ENCODE measurements at regions not wholly inside any gene's neighbourhood (a gene's known extent, or its start where the extent isn't known, plus 50 kb on each side); places are given as distances from the start of the nearest gene placed in this dataset.

DNA sequence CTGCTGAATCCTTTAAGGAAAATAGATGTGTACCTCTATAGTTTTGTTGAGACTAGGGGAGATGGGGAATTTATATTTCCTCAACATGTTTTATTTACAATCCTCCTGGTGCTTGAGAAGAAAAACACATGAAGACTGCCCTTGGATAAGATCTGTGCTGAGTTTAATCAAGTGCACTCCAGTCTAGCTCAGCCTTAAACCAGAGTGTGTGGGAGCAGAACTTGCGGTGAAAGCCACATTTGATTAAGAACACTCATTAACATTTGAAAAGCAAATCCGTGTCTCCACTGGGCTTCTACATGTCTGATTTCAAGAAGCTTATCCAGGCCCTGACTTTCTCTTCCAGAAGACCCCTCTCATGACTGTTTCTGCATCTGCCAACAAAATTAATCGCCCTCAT, 84.8 kb upstream of the ITGA6 start:
- no CpG with 5 or more reads among the region's 3 CpGs for WGBS, 2 donors (ENCODE audit: extremely low coverage in 2 of 2, insufficient read length in 2 of 2, insufficient replicate concordance in 1 of 2)
- no peak overlapping the region for H2AK5ac ChIP-seq (ENCODE audit: low read depth, low read length)

GRCh38 chr2:172344159-172344558, 83.2 kb upstream of the ITGA6 start:
- Histone ChIP-seq H2AFZ (ENCODE audit: low read length) (no peak overlapping the region), H2BK15ac (ENCODE audit: low read length) (no peak overlapping the region), H2BK120ac (ENCODE audit: low read depth, low read length) (no peak overlapping the region), H2BK5ac (ENCODE audit: low read length) (no peak overlapping the region), H2BK12ac (ENCODE audit: low read length) (no peak overlapping the region), H4K91ac (ENCODE audit: low read depth, low read length, poor library complexity) (no peak overlapping the region), H3K27ac (replicated peaks; ENCODE audit: low read length) (no peak overlapping the region), H3K18ac (ENCODE audit: low read length) (no peak overlapping the region), H3K79me1 (ENCODE audit: low read depth, low read length) (no peaks in the 10 kb centered on the region), H2AK5ac (ENCODE audit: low read depth, low read length) (no peak overlapping the region), H3K14ac (ENCODE audit: low read length) (no peak overlapping the region), H4K8ac (ENCODE audit: low read depth, low read length) (no peak overlapping the region), H3K4me3 (ENCODE audit: low read length in 2 of 2) (no peak overlapping the region), H3K36me3 (replicated peaks in 1 of 2; ENCODE audit: control insufficient read depth in 2 of 2, insufficient read depth in 2 of 2, low read length in 2 of 2) (no peaks in the 10 kb centered on the region), H3K23ac (ENCODE audit: low read depth, low read length, poor library complexity) (no peak overlapping the region), H3K27me3 (ENCODE audit: control insufficient read depth in 3 of 3, insufficient read depth in 3 of 3, low read depth in 1 of 3, low read length in 3 of 3) (peaks cover 0 to 7% (median 0%) of the 10 kb centered on the region in 3 experiments), H3K9me3 (replicated peaks in 1 of 2; ENCODE audit: control insufficient read depth in 2 of 2, insufficient read depth in 1 of 2, low read depth in 1 of 2, low read length in 2 of 2) (peaks cover 3 to 16% of the 10 kb centered on the region in 2 donors), H3K9ac (ENCODE audit: low read depth, low read length, poor library complexity) (no peak overlapping the region), H3K4me2 (ENCODE audit: insufficient read depth, low read length, poor library complexity, severe bottlenecking) (no peak overlapping the region), H3K4me1 (ENCODE audit: control insufficient read depth in 2 of 2, insufficient read depth in 1 of 2, low read depth in 1 of 2, low read length in 2 of 2) (peaks cover 4 to 10% of the 10 kb centered on the region in 2 donors), H3K4ac (ENCODE audit: low read length) (no peak overlapping the region)
- no peak for DNase-seq (ENCODE audit: low spot score)
- WGBS, 2 donors (ENCODE audit: extremely low coverage in 2 of 2, insufficient read length in 2 of 2, insufficient replicate concordance in 1 of 2) = no CpG with 5 or more reads among the region's 2 CpGs

More for the DNA sequence above, 84.8 kb upstream of the ITGA6 start:
- Histone ChIP-seq H2BK12ac (ENCODE audit: low read length) (no peak overlapping the region), H2AFZ (ENCODE audit: low read length) (no peak overlapping the region), H4K8ac (ENCODE audit: low read depth, low read length) (no peak overlapping the region), H2BK5ac (ENCODE audit: low read length) (no peak overlapping the region), H3K4ac (ENCODE audit: low read length) (no peak overlapping the region), H3K9ac (ENCODE audit: low read depth, low read length, poor library complexity) (no peak overlapping the region), H3K4me1 (ENCODE audit: control insufficient read depth in 2 of 2, insufficient read depth in 1 of 2, low read depth in 1 of 2, low read length in 2 of 2) (peaks cover 4 to 10% of the 10 kb centered on the region in 2 donors), H3K27me3 (ENCODE audit: control insufficient read depth in 3 of 3, insufficient read depth in 3 of 3, low read depth in 1 of 3, low read length in 3 of 3) (peaks cover 0 to 7% (median 0%) of the 10 kb centered on the region in 3 experiments), H3K36me3 (replicated peaks in 1 of 2; ENCODE audit: control insufficient read depth in 2 of 2, insufficient read depth in 2 of 2, low read length in 2 of 2) (no peaks in the 10 kb centered on the region), H3K4me2 (ENCODE audit: insufficient read depth, low read length, poor library complexity, severe bottlenecking) (no peak overlapping the region), H4K91ac (ENCODE audit: low read depth, low read length, poor library complexity) (no peak overlapping the region), H3K27ac (replicated peaks; ENCODE audit: low read length) (no peak overlapping the region), H3K18ac (ENCODE audit: low read length) (no peak overlapping the region), H3K14ac (ENCODE audit: low read length) (no peak overlapping the region), H2BK15ac (ENCODE audit: low read length) (no peak overlapping the region), H3K23ac (ENCODE audit: low read depth, low read length, poor library complexity) (no peak overlapping the region), H3K79me1 (ENCODE audit: low read depth, low read length) (no peaks in the 10 kb centered on the region), H2BK120ac (ENCODE audit: low read depth, low read length) (no peak overlapping the region), H3K4me3 (ENCODE audit: low read length in 2 of 2) (no peak overlapping the region), H3K9me3 (replicated peaks in 1 of 2; ENCODE audit: control insufficient read depth in 2 of 2, insufficient read depth in 1 of 2, low read depth in 1 of 2, low read length in 2 of 2) (peaks cover 3 to 15% of the 10 kb centered on the region in 2 donors)
- DNase-seq (ENCODE audit: low spot score) = no peak

DNA sequence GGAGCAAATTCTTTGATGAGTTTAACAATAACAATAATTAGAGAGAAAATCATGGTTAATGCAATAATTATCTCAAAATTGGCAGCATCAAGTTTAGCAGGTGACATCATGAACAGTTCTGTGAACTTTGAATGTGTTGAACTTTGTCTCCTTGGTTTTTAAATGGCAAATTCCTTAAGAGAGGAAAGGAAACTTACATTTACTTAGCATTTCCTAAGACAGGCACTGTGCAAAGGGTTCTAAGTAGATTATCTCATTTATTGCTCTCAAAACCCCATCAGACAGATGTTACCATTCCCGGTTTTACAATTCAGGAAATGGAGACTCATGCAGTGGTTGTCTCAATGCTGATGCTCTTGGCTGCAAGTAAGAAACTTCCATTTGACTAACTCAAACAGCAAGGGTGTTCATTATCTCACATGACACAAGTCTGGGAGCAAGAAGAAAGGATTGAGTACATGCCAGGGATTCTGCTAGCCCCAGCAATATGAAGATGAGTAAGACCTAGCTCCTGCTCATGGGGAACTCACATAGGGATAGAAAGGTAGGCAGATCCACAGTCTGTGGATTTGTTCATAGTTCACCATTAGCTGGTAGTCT, 81.3 kb upstream of the ITGA6 start:
- no peak overlapping the region for H2AFZ ChIP-seq (ENCODE audit: low read length)
- no CpG with 5 or more reads among the region's 1 CpG for WGBS, 2 donors (ENCODE audit: extremely low coverage in 2 of 2, insufficient read length in 2 of 2, insufficient replicate concordance in 1 of 2)

GRCh38 chr2:172348555-172349288, 78.7 kb upstream of the ITGA6 start:
- Histone ChIP-seq H2BK5ac (ENCODE audit: low read length) (no peak overlapping the region), H4K8ac (ENCODE audit: low read depth, low read length) (no peak overlapping the region), H3K36me3 (replicated peaks in 1 of 2; ENCODE audit: control insufficient read depth in 2 of 2, insufficient read depth in 2 of 2, low read length in 2 of 2) (no peaks in the 10 kb centered on the region), H3K4me1 (ENCODE audit: control insufficient read depth in 2 of 2, insufficient read depth in 1 of 2, low read depth in 1 of 2, low read length in 2 of 2) (no peaks in the 10 kb centered on the region), H2BK15ac (ENCODE audit: low read length) (no peak overlapping the region), H3K18ac (ENCODE audit: low read length) (no peak overlapping the region), H3K79me1 (ENCODE audit: low read depth, low read length) (no peaks in the 10 kb centered on the region), H3K14ac (ENCODE audit: low read length) (no peak overlapping the region), H4K91ac (ENCODE audit: low read depth, low read length, poor library complexity) (no peak overlapping the region), H2BK12ac (ENCODE audit: low read length) (no peak overlapping the region), H3K27ac (replicated peaks; ENCODE audit: low read length) (no peak overlapping the region), H2AFZ (ENCODE audit: low read length) (no peak overlapping the region), H3K27me3 (ENCODE audit: control insufficient read depth in 3 of 3, insufficient read depth in 3 of 3, low read depth in 1 of 3, low read length in 3 of 3) (peaks cover 0 to 10% (median 0%) of the 10 kb centered on the region in 3 experiments), H3K4ac (ENCODE audit: low read length) (no peak overlapping the region), H3K23ac (ENCODE audit: low read depth, low read length, poor library complexity) (no peak overlapping the region), H3K9me3 (replicated peaks in 1 of 2; ENCODE audit: control insufficient read depth in 2 of 2, insufficient read depth in 1 of 2, low read depth in 1 of 2, low read length in 2 of 2) (peaks cover 3 to 16% of the 10 kb centered on the region in 2 donors), H2AK5ac (ENCODE audit: low read depth, low read length) (no peak overlapping the region), H3K4me2 (ENCODE audit: insufficient read depth, low read length, poor library complexity, severe bottlenecking) (no peak overlapping the region), H2BK120ac (ENCODE audit: low read depth, low read length) (no peak overlapping the region), H3K4me3 (ENCODE audit: low read length in 2 of 2) (no peak overlapping the region), H3K9ac (ENCODE audit: low read depth, low read length, poor library complexity) (no peak overlapping the region)
- DNase-seq (ENCODE audit: low spot score) = no peak
- no CpG with 5 or more reads among the region's 4 CpGs for WGBS, 2 donors (ENCODE audit: extremely low coverage in 2 of 2, insufficient read length in 2 of 2, insufficient replicate concordance in 1 of 2)

More for the DNA sequence above, 81.3 kb upstream of the ITGA6 start:
- Histone ChIP-seq H3K27ac (replicated peaks; ENCODE audit: low read length) (no peak overlapping the region), H2BK12ac (ENCODE audit: low read length) (no peak overlapping the region), H3K9ac (ENCODE audit: low read depth, low read length, poor library complexity) (no peak overlapping the region), H4K8ac (ENCODE audit: low read depth, low read length) (no peak overlapping the region), H4K91ac (ENCODE audit: low read depth, low read length, poor library complexity) (no peak overlapping the region), H3K23ac (ENCODE audit: low read depth, low read length, poor library complexity) (no peak overlapping the region), H3K9me3 (replicated peaks in 1 of 2; ENCODE audit: control insufficient read depth in 2 of 2, insufficient read depth in 1 of 2, low read depth in 1 of 2, low read length in 2 of 2) (peaks cover 3 to 16% of the 10 kb centered on the region in 2 donors), H2BK15ac (ENCODE audit: low read length) (no peak overlapping the region), H3K27me3 (ENCODE audit: control insufficient read depth in 3 of 3, insufficient read depth in 3 of 3, low read depth in 1 of 3, low read length in 3 of 3) (peaks cover 0 to 4% (median 0%) of the 10 kb centered on the region in 3 experiments), H3K4me3 (ENCODE audit: low read length in 2 of 2) (no peak overlapping the region), H3K36me3 (replicated peaks in 1 of 2; ENCODE audit: control insufficient read depth in 2 of 2, insufficient read depth in 2 of 2, low read length in 2 of 2) (no peaks in the 10 kb centered on the region), H3K4ac (ENCODE audit: low read length) (no peak overlapping the region), H3K14ac (ENCODE audit: low read length) (no peak overlapping the region), H3K4me1 (ENCODE audit: control insufficient read depth in 2 of 2, insufficient read depth in 1 of 2, low read depth in 1 of 2, low read length in 2 of 2) (no peaks in the 10 kb centered on the region), H3K79me1 (ENCODE audit: low read depth, low read length) (no peaks in the 10 kb centered on the region), H3K18ac (ENCODE audit: low read length) (no peak overlapping the region), H3K4me2 (ENCODE audit: insufficient read depth, low read length, poor library complexity, severe bottlenecking) (no peak overlapping the region), H2BK120ac (ENCODE audit: low read depth, low read length) (no peak overlapping the region), H2BK5ac (ENCODE audit: low read length) (no peak overlapping the region), H2AK5ac (ENCODE audit: low read depth, low read length) (no peak overlapping the region)
- DNase-seq (ENCODE audit: low spot score) = no peak
